H7 (cell line): ENCODE measurements at regions not wholly inside any gene's neighbourhood (a gene's known extent, or its start where the extent isn't known, plus 50 kb on each side); places are given as distances from the start of the nearest gene placed in this dataset.
"Not testable (repeated sequence)": the region's sequence is repeated elsewhere in the genome, so short reads cannot be mapped to it uniquely, and the experiment has no call there.

Source experiments
- DNase-seq: peaks from one replicate; pipeline ENCODE4 v3.0.0; 2012
- H3K27me3 ChIP-seq: 2 replicates; pipeline ENCODE4 v1.6.0; 2011; ENCODE audit warnings: mild to moderate bottlenecking, low read length; ENCODE audit not compliant: control insufficient read depth, insufficient read depth
- H3K36me3 ChIP-seq: replicated peaks from 2 replicates; pipeline ENCODE4 v1.5.1; 2011; ENCODE audit warnings: low read length; ENCODE audit not compliant: control insufficient read depth, insufficient read depth
- H3K4me3 ChIP-seq: 2 replicates; pipeline ENCODE4 v1.5.1; 2011; ENCODE audit warnings: low read depth, mild to moderate bottlenecking, control low read depth, low read length, moderate library complexity; ENCODE audit not compliant: insufficient read depth

- not testable (repeated sequence) for H3K27me3 ChIP-seq, H3K4me3 ChIP-seq, DNase-seq, H3K36me3 ChIP-seq
These were observed 244.9 kb upstream of the ZFP42 start for GRCh38 chr4:187750652-187751051.

- no peak for DNase-seq
- Histone ChIP-seq H3K4me3 (no peak overlapping the region), H3K36me3 (no peaks in the 10 kb centered on the region), H3K27me3 (no peaks in the 10 kb centered on the region)
These were observed 228.4 kb upstream of the ZFP42 start for GRCh38 chr4:187767158-187767557.

GRCh38 chr4:187767687-187768086 is 227.9 kb upstream of the ZFP42 start:
- no peak overlapping the region for H3K4me3 ChIP-seq
- H3K36me3 ChIP-seq: no peaks in the 10 kb centered on the region
- no peaks in the 10 kb centered on the region for H3K27me3 ChIP-seq
- no peak for DNase-seq

GRCh38 chr4:187770345-187770744 is 225.2 kb upstream of the ZFP42 start:
- Histone ChIP-seq H3K27me3 (no peaks in the 10 kb centered on the region), H3K4me3 (peak overlapping the region; percentile 2; the same call in 1 of the 2 replicates), H3K36me3 (no peaks in the 10 kb centered on the region)
- peak; percentile 42 for DNase-seq

- no peak for DNase-seq
- no peak overlapping the region for H3K4me3 ChIP-seq
- no peaks in the 10 kb centered on the region for H3K36me3 ChIP-seq
- no peaks in the 10 kb centered on the region for H3K27me3 ChIP-seq
These were observed 217.6 kb upstream of the ZFP42 start for GRCh38 chr4:187777954-187778353.

- DNase-seq: no peak
- H3K36me3 ChIP-seq: no peaks in the 10 kb centered on the region
- no peak overlapping the region for H3K4me3 ChIP-seq
- H3K27me3 ChIP-seq: no peaks in the 10 kb centered on the region
These were observed 215.5 kb upstream of the ZFP42 start for GRCh38 chr4:187780070-187780469.

- no peak for DNase-seq
- H3K4me3 ChIP-seq: no peak overlapping the region
- H3K36me3 ChIP-seq: no peaks in the 10 kb centered on the region
- H3K27me3 ChIP-seq: no peaks in the 10 kb centered on the region
These were observed 213.2 kb upstream of the ZFP42 start for GRCh38 chr4:187782286-187782824.

GRCh38 chr4:187786190-187786589 is 209.4 kb upstream of the ZFP42 start:
- no peak overlapping the region for H3K4me3 ChIP-seq
- H3K27me3 ChIP-seq: no peaks in the 10 kb centered on the region
- H3K36me3 ChIP-seq: no peaks in the 10 kb centered on the region
- DNase-seq: no peak

GRCh38 chr4:187789078-187789477 is 206.5 kb upstream of the ZFP42 start:
- DNase-seq: peak; percentile 10
- Histone ChIP-seq H3K27me3 (no peaks in the 10 kb centered on the region), H3K4me3 (no peak overlapping the region), H3K36me3 (no peaks in the 10 kb centered on the region)

GRCh38 chr4:187795737-187796136 is 199.8 kb upstream of the ZFP42 start:
- Histone ChIP-seq H3K27me3 (no peaks in the 10 kb centered on the region), H3K4me3 (no peak overlapping the region), H3K36me3 (no peaks in the 10 kb centered on the region)
- no peak for DNase-seq

- H3K27me3 ChIP-seq: no peaks in the 10 kb centered on the region
- H3K36me3 ChIP-seq: no peaks in the 10 kb centered on the region
- peak; percentile 15 for DNase-seq
- no peak overlapping the region for H3K4me3 ChIP-seq
These were observed 197.2 kb upstream of the ZFP42 start for GRCh38 chr4:187798385-187798784.

GRCh38 chr4:187799735-187800134 is 195.8 kb upstream of the ZFP42 start:
- Histone ChIP-seq H3K4me3 (no peak overlapping the region), H3K36me3 (no peaks in the 10 kb centered on the region), H3K27me3 (no peaks in the 10 kb centered on the region)
- DNase-seq: no peak

GRCh38 chr4:187811591-187811990 is 184.0 kb upstream of the ZFP42 start:
- no peak overlapping the region for H3K4me3 ChIP-seq
- no peak for DNase-seq
- no peaks in the 10 kb centered on the region for H3K27me3 ChIP-seq
- H3K36me3 ChIP-seq: no peaks in the 10 kb centered on the region

- Histone ChIP-seq H3K36me3 (no peaks in the 10 kb centered on the region), H3K4me3 (no peak overlapping the region), H3K27me3 (no peaks in the 10 kb centered on the region)
- DNase-seq: no peak
These were observed 180.7 kb upstream of the ZFP42 start for GRCh38 chr4:187814737-187815465.

GRCh38 chr4:187826725-187827124 is 168.8 kb upstream of the ZFP42 start:
- no peaks in the 10 kb centered on the region for H3K36me3 ChIP-seq
- no peak for DNase-seq
- no peaks in the 10 kb centered on the region for H3K27me3 ChIP-seq
- no peak overlapping the region for H3K4me3 ChIP-seq
